ENCODE measurements at regions not wholly inside any gene's neighbourhood (a gene's known extent, or its start where the extent isn't known, plus 50 kb on each side); places are given as distances from the start of the nearest gene placed in this dataset.

DNA sequence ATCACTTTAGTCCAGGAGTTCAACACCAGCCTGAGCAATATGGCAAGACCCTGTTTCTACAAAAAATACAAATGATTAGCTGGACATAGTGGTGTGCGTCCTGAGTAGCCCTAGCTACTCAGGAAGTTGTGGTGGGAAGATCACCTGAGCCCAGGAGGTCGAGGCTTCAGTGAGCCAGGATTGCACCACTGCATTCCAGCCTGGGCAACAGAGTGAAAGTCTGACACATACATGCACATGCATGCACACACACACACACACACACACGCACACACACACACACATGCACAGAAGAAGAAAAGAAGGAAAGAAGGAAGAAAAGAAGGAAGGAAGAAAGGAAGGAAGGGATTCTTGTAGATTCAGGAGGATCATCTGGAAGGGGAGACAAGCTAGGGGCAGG, 104.4 kb upstream of the USP25 start:
- TF ChIP-seq, protein P1, sequence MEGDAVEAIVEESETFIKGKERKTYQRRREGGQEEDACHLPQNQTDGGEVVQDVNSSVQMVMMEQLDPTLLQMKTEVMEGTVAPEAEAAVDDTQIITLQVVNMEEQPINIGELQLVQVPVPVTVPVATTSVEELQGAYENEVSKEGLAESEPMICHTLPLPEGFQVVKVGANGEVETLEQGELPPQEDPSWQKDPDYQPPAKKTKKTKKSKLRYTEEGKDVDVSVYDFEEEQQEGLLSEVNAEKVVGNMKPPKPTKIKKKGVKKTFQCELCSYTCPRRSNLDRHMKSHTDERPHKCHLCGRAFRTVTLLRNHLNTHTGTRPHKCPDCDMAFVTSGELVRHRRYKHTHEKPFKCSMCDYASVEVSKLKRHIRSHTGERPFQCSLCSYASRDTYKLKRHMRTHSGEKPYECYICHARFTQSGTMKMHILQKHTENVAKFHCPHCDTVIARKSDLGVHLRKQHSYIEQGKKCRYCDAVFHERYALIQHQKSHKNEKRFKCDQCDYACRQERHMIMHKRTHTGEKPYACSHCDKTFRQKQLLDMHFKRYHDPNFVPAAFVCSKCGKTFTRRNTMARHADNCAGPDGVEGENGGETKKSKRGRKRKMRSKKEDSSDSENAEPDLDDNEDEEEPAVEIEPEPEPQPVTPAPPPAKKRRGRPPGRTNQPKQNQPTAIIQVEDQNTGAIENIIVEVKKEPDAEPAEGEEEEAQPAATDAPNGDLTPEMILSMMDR (conservative IDR thresholded peaks at IDR 0.05; ENCODE audit: low read length): no peak
- no peak for TF ChIP-seq EZH2phosphoT487 (IDR thresholded peaks at IDR 0.05; ENCODE audit: borderline replicate concordance, low read depth, low read length)

All from OCI-LY7 (cell line).